DMS153 treated with DMSO at 0.1 percent for 48 hours (cell line): ENCODE measurements at regions not wholly inside any gene's neighbourhood (a gene's known extent, or its start where the extent isn't known, plus 50 kb on each side); places are given as distances from the start of the nearest gene placed in this dataset.
A peak's percentile ranks its signal among the peaks of the same experiment; 100 is the strongest.

Experiments used
- DNase-seq: peaks from one replicate; lab custom pipeline; 2025; ENCODE audit not compliant: unreplicated experiment; lab: John Stamatoyannopoulos, UW

DNA sequence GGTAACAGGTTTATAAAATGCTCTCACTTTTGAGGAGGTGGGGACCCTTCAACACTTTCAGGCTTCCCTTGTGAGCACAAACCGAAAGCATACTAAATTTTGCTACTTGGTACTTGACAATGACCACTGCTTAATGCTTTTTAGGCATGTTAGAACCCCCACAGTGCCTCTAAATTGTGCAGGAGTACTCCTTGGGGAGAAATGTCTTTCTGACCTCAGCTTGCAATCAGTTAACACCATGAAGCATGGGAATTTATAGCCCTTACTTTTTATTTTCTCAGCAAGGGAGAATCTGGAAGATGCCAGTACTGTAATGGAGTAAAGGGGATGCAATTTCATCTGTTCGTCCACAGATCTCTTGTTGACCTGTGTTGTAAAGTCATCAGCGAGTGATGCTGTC is 308.9 kb upstream of the TBC1D5 start:
- DNase-seq: no peak

DNA sequence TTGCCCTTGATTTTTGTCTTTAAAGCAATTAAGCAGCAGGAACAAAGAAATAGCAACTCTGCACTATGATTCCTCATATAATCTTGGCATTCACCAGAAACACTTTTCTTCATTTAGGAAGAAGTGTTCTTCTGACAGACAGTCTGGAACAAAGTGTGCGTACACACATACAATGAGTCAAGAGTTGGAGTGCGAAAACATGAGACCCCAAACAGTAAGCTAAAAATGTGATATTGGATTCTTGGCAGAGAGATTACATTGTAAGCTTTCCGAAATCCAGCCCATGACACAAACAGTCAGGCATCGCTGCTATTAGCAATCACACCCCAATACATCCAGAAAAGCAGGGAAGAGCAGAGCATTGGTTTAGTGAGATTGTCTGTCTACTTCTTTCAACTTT is 306.7 kb upstream of the TBC1D5 start:
- DNase-seq: no peak

DNA sequence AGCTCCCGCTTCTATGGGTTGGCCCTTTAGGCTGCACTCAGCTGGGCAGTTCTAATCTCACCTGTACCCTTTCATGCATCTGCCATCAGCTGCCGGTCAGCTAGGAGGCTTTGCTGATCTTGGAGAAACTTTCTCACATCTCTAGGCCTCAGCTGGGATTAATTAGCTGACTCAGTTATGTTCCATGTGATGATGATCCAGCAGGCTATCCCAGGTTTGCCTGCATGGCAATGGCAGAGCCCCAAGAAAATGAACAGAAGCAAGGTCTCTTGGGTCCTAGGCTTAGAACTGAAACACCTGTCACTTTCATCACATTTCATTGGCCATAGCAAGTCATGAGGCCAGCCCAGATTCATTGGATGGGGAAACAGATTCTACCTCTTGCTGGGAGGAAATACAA is 304.6 kb upstream of the TBC1D5 start:
- DNase-seq: no peak

DNA sequence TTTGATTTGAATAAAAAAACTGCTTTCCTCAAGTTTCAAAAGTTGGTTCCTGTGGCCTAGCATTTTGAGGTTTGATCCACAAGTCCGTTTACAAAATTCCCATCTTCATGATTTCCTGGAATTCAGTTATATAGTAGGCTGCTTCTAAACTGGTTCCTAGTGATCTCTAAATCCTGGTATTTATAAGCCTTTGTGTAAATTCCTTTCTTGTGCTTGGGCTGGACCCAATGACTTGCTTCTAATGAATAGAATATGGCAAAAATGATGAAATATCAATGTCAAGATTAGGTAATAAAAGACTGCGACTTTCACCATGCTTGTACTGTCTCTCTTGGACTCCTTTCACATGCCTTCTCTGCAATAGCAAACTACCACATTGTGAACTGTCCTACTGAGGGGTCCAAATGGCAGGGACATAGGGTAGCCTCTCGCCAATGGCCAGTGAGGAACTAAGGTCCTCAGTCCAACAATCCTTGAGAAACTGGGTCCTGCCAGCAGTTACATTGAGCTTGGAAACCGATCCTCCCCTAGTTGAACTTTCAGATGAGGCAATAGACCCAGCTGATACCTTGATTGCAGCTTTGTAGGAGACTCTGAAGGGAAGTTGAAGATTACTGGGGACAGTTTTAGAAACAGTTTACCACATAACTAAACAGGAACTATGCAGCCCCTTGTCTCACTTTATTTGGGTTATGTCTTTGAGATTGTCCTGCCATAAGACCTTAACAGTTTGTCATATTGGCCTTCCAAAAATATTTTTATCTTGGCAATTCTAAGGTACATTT is 303.9 kb upstream of the TBC1D5 start:
- no peak for DNase-seq

DNA sequence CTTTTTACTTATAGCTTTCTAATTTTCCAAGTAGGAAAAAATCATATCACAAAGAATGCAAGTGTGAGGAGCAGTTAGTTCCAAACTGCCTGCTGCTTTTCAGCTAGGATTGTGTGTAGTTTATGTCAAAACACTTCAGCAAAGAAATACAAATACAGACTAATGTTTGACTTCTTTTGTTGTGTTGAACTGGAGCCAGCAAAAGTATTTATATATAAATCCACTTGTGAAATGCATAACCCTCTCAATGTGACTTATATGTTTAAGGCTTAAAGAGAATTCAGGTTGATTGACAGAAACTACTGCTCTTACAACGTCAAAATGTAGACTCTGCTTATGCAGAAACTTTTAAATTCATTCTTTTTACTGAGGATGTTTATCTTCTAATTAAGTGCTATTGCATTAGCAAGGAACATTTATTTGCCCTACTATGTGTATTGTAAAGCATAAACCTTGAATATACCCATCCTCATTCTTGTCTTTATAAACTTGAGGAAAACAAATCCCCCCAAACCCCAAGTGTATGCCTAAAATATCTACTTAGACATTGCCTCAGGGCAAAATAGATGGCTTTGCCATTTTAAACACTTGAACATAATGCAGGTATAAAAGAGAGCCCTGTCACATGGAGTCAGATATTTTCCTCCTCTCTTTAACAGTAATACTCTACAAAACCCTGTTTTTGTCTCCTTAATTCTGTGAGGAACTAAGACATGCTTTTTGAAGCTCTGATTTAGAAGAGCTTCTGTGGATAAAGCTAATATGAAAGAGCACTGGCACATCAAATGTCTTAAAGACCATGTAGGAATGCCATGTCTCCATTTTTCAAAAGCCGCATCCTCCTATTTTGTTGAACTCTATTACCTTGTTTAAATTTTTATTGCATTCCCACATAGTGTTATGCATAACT is 302.8 kb upstream of the TBC1D5 start:
- peak; percentile 3 for DNase-seq

DNA sequence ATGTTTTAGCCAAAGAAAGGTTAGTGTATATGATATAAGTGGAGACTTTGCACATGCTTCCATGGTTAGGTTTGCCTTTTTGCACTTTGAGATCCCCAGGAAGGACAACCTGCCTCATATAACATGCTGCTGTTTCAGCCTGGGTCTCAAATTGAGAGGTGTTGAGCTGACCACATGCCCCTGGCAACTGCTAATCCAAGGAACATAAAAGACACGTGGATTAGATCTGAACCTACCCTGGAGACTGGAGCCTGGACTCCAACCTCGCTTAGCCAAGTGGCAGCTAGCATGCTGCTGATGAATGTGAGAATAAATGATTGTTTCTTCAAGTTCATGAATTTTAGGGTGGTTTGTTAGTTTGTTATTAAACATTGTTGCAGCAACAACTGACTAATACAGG is 301.8 kb upstream of the TBC1D5 start:
- DNase-seq: no peak

DNA sequence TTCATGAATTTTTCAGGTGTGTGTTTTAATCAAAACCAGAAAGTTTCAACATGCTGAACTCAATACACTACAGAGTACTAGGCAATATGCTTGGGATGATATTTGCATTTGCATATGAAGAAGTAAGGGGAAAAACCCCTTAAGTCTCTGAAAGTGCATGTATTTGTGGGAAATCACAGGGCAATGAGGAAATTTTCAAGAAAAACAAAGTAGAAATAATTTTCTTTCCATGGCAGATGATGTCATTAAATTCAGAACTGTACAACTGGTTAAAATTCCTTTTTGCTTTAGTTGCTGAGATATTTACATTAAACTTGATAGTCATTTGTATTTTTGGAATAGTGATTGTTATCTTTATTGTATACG is 294.0 kb upstream of the TBC1D5 start:
- DNase-seq: no peak

DNA sequence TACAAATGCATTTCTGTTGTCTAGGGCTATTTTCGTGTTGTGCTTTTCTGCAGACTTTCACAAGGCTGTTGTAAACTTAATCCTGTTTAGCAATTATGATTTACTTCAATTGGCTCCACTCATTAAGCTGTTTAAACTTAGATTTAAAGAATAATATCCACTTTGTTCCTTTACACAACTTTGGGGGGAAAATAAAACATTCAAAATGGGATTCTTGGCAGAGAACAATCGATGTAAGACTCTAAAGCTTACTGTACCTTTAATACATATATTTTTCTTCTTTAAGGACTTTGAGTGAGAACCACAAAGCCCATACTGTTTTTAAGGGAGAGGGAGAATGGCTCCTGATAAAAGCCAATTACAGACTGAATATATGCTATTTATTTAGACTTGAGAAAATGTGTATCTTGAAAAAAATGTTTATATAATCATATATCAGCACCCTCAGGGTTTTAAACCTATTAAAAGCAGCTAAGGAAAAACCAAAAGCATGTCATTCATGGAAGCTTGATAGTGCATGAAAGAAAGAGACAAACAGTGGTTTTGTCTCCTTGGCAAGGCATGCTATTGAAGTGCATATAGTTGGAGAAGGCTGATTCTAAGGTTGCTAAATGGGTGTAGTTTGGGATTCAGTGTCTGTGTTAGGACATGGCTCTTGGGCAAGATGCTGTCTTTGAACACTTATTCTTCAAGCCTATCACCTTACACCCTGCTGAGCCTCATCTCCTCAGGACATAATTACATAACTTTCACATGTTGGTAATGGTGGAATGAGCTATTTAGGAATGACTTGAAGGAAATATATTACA is 293.4 kb upstream of the TBC1D5 start:
- no peak for DNase-seq

DNA sequence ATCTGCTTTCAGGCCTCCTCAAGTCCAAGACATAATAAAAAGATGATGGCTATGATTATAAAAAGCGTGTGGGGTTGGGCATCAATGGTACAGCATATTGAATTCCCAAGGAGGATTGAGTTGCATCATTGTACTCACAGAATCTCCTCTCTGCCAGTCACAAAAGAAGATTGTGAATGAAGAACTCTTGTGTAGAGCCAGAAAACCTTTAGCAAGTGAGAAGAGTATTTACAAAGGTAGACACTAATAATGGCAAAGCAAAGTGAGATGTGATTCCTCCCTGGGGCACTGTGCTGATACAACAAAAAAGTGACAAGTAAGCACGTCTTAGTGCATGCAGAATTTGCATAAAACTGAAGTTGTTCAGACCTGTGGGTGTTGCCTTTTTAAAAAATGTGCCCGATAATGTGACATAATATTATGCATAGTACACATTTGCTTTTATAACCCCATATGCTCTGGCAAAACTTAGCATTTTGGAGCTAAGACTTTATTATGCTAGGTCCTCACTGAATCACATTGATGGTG is 291.2 kb upstream of the TBC1D5 start:
- no peak for DNase-seq

DNA sequence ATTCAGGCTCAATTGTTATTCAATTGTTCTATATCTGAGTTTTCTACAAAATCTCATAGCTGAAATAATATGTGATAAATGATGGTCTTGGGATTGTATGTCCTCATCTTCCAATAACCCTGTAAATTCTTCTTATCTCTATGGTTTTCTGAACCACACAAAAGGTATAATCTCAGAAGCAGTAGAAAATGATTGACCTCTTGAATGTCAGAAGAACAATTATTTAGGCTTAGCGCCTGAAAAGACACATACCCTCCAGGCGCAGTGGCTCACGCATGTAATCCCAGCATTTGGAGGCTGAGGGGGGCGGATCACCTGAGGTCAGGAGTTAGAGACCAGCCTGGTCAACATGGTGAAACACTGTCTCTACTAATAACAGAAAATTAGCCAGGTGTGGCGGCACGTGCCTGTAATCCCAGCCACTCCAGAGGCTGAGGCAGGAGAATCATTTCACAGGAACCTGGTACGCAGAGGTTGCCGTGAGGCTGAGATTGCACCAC is 288.0 kb upstream of the TBC1D5 start:
- no peak for DNase-seq

DNA sequence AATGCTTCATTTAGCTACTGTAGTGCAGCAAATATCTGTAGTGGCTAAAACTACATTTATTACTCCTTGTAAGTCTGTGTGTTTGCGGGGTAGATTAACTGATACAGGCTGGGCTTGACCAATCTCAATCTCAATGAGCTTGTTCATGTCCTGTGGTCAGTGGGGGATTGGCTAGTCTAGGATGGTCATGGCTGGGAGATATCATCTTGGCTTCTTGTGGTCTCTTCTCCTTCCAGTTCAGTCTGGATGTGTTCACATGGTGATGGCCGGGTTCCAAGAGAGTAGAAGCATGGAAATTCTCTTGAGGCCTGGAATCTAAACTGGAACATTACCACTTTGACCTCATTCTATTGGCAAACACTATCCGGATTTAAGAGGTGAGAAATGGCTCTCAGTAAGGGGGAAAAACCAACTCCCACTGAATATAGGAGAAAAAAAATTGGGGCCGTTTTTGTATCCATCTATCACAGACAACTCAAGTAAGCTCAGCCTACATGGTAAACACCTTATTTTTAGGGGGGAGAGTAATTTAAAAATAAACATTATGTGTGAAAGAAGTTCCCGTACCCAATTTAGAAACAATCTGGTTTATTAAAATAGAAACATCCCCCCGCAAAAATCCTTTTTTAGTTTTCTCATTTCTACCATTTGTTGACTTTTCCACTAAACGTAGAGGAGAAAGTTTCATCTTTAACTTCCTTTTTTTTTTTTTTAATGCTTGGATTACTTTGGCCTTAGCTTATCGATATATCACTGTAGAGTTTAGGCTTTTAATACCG is 284.9 kb upstream of the TBC1D5 start:
- no peak for DNase-seq

DNA sequence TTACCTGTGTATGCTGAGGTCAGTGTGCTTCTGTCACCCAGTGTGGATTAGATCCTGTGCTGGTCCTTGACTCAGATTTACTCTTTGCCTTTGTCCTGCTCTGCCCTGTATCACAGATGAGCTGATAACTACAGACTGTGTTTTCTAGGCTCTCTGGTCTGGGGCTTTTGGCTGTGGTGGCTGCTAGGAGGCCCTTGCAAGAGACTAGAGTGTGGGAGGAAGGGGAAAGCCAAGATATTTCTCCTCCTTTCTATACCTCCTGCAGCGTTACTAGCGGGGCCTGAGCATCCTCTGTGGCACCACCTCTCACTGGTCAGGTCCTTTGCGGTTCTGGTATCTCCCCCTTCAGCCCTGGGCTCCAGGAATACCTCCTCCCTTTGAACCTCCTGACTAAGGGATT is 282.3 kb upstream of the TBC1D5 start:
- DNase-seq: no peak

DNA sequence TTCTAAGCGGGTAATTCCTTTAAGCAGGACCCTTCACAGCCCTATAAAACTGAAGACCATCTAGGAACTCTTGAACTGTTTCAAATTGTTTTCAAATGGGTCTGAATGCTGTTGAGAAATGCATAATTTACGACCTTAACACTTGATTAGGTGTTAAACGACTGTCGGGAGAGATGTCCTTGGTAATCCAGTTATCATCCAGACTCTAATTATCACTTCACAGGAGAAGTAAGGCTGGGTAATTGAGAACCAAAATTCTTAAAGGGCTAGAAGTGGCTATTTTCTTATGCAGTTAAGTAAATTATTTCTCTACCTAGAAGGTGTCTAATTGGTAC is 276.7 kb upstream of the TBC1D5 start:
- DNase-seq: no peak

DNA sequence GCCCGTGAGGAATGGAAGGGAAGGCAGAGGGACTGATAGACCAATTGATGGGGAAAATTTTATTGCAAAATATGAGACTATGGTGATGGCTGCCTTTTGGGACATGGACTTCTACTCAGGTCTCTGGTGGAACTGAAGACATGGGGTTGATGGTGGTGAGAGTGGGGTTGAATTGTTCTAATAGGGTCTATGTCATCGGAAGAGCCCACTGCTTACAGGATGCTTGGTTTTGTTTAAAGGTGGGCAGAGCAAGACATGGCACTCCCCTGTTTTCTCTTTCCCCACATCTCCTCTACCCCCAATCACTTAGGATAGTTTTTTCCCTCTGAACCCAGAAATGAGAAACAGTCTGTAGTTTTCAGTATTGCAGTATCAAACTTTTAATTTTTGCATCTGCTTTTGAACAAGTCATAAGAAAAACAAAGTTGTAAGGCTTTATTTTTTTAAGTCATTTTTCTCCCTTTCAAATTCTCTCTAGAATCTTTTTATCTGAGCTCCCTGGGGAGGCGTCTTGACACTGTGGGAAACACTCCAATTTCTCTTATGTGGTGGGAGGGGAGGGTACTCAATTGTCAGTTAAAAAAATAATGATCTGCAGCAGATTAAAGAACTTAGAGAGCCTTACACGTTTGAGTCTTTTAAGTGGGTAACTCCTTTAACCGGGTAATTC is 276.2 kb upstream of the TBC1D5 start:
- no peak for DNase-seq

DNA sequence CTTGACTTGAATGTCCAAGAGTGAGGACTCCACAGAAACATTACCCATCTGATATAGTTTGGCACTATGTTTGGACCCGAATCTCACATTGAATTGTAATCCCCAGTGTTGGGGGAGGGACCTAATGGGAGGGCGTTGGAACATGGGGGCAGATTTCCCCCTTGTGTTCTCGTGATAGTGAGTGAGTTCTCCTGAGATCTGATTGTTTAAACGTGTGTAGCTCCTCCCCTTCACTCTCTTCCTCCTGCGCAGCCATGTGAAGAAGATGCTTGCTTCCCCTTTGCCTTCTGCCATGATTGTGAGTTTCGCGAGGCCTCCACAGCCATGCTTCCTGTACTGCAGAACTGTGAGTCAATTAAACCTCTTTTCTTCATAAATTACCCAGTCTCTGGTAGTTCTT is 273.9 kb upstream of the TBC1D5 start:
- DNase-seq: no peak

DNA sequence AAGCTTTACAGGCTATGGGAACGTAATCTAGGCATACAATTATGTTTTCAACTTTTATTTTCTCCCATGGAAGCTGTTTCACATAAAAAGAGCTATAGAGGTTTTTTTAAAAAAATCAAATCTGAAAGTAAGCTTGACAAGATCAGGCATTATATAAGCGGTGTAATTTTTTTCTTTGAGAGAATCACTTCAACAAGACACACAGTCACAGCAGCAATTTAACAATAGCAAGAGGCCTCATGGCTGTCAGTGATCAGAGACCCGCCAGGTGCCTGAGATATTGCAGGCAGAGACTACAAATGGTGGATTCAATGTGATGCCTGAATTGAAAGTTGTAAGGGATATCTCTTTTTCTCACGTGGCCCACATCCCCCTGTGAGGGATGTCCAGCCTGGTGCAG is 270.5 kb upstream of the TBC1D5 start:
- no peak for DNase-seq

DNA sequence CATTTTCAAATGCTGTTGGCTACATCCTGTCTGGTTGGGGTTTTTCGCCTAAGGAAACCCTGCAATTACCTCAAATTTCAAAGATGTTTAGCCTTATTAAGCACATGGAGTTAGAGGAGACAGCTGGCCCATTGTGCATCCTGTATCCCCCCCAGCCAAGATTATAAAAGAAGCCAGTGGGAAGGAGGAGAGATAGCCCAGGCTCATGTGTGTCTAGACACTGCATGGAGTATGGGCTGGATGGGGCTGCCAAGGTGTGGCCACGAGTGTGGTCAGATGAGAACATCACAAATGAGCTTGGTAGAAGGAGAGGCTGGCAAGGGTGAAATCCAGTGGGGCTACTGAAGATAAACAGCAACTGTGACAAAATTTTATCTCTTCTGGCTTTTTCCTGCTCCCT is 270.0 kb upstream of the TBC1D5 start:
- DNase-seq: no peak

DNA sequence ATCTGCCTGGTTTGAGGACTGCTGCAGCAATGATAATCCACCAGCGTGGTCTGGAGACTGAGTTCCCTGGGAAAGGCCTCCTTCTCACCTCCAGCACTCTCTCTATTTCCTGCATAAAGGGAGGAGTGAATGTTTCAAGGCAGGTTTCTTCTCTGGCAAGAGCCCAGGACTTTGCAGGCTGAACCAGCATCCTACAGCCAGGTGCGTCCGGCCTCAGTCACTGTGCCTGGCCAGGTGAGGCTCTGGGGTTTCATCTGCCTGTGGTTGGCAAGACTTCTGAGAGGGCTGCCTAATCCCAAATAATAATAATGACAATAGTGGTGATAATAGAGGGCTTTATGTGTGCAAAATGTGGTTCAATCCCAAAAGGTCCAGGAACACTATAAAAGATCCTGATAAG is 269.0 kb upstream of the TBC1D5 start:
- DNase-seq: no peak

DNA sequence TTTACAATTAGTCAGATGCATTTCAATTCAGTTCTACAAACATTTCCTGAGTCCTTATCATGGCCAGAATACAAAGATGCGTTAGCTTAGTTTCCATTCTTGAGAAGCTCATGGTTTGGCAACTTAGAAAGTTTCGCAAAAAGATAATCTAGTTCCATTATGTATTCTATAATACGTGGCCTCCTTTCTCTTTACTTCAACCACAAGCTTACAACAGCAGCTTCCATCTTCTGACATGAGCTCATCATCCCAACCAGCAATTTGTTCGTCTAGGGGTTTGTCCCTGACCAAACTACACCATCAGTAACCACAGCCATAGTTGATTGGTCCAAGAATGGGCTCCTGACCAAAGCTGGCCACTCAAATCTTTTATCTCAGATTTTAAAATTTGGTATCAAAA is 267.6 kb upstream of the TBC1D5 start:
- DNase-seq: no peak
